ENCODE measurements at regions not wholly inside any gene's neighbourhood (a gene's known extent, or its start where the extent isn't known, plus 50 kb on each side); places are given as distances from the start of the nearest gene placed in this dataset.
"Not testable (repeated sequence)": the region's sequence is repeated elsewhere in the genome, so short reads cannot be mapped to it uniquely, and the experiment has no call there.

DNA sequence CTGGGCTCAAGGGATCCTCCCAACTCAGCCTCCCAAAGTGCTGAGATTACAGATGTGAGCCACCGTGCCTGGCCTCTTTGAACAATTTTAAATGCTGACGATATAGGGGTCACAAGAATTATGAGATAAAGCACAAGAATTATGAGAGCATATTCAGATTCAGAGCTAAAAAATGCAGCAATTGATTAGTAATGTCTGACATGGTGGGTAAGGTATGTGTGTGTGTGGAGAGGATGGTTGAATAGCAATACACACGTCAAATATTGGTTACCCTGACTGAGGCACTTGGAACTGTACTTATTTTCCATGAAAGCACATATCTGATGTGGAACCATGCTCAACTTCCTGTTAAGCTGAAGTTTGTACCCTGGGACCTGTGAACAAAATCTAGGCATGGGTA lies 115.6 kb downstream of the EOMES start:
- Histone ChIP-seq H3K9ac (ENCODE audit: low read length) (no peak overlapping the region), H3K4me1 (ENCODE audit: control insufficient read depth, insufficient read depth, low read length) (peaks cover 14% of the 10 kb centered on the region), H3K36me3 (ENCODE audit: control insufficient read depth, insufficient read depth, low read length) (no peaks in the 10 kb centered on the region), H3K27me3 (ENCODE audit: control insufficient read depth, insufficient read depth, low read length) (no peaks in the 10 kb centered on the region), H3K4me3 (ENCODE audit: low read length) (no peak overlapping the region), H3K9me3 (ENCODE audit: control insufficient read depth, low read length) (peaks cover 2% of the 10 kb centered on the region)

DNA sequence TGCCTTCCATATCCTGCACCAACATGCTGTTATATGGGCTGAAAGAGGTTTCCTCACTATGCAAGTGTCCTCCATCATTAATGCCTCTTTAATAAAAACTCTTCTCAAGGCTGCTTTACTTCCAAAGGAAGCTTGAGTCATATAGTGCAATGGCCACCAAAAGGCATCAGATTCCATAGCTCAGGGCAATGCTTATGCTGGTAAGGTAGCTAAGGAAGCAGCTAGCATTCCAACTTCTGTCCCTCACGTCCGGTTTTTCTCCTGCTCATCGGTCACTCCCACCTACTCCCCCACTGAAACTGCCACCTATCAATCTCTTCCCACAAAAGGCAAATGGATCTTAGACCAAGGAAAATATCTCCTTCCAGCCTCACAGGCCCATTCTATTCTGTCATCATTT lies 117.1 kb upstream of the SLC4A7 start:
- H3K36me3 ChIP-seq (ENCODE audit: control insufficient read depth, insufficient read depth, low read length); H3K9ac ChIP-seq (ENCODE audit: low read length); H3K9me3 ChIP-seq (ENCODE audit: control insufficient read depth, low read length); H3K4me1 ChIP-seq (ENCODE audit: control insufficient read depth, insufficient read depth, low read length); H3K4me3 ChIP-seq (ENCODE audit: low read length); H3K27me3 ChIP-seq (ENCODE audit: control insufficient read depth, insufficient read depth, low read length): not testable (repeated sequence)

GRCh38 chr3:27599741-27600140 lies 115.6 kb upstream of the SLC4A7 start:
- H3K36me3 ChIP-seq (ENCODE audit: control insufficient read depth, insufficient read depth, low read length); H3K4me3 ChIP-seq (ENCODE audit: low read length); H3K4me1 ChIP-seq (ENCODE audit: control insufficient read depth, insufficient read depth, low read length); H3K27me3 ChIP-seq (ENCODE audit: control insufficient read depth, insufficient read depth, low read length); H3K9me3 ChIP-seq (ENCODE audit: control insufficient read depth, low read length); H3K9ac ChIP-seq (ENCODE audit: low read length): not testable (repeated sequence)

- H3K4me1 ChIP-seq (ENCODE audit: control insufficient read depth, insufficient read depth, low read length), result peaks cover under 1% of the 10 kb centered on the region
- peaks cover 4% of the 10 kb centered on the region for H3K9me3 ChIP-seq (ENCODE audit: control insufficient read depth, low read length)
- no peak overlapping the region for H3K9ac ChIP-seq (ENCODE audit: low read length)
- no peaks in the 10 kb centered on the region for H3K27me3 ChIP-seq (ENCODE audit: control insufficient read depth, insufficient read depth, low read length)
- no peak overlapping the region for H3K4me3 ChIP-seq (ENCODE audit: low read length)
- H3K36me3 ChIP-seq (ENCODE audit: control insufficient read depth, insufficient read depth, low read length), result no peaks in the 10 kb centered on the region
Observed at GRCh38 chr3:27596921-27597320, 112.7 kb upstream of the SLC4A7 start.

- Histone ChIP-seq H3K36me3 (ENCODE audit: control insufficient read depth, insufficient read depth, low read length) (no peaks in the 10 kb centered on the region), H3K27me3 (ENCODE audit: control insufficient read depth, insufficient read depth, low read length) (no peaks in the 10 kb centered on the region), H3K9ac (ENCODE audit: low read length) (no peak overlapping the region), H3K4me1 (ENCODE audit: control insufficient read depth, insufficient read depth, low read length) (peaks cover 6% of the 10 kb centered on the region), H3K4me3 (ENCODE audit: low read length) (no peak overlapping the region), H3K9me3 (ENCODE audit: control insufficient read depth, low read length) (peaks cover under 1% of the 10 kb centered on the region)
Observed at GRCh38 chr3:27596334-27596841, 112.2 kb upstream of the SLC4A7 start.

DNA sequence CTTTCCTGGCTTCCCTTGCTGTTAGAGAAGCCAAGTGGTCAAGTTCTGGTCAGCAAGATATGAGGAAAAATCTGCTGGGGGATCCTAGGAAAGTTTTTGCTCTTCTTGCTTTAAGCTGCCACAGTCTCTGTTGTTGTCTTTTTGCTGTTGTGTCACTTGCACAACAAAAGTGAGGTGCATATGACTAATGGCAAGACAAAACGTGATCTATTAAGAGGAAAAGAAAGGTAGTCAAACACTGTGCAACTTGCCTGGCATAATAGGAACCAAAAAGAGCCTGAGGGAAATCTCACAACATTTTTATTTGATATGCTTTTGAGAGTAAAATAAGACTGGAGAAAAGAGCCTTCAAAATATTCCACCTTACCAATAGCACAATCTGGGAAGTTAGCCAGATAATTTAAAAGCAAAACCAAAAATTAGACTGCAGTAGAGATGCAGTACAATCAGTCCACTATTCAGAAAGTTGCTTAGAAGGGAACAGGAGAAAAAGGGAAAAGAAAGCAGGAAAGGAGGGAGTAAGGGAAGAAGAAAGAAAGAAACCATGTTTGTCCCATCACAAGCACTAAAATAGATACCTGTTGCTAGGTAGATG lies 110.0 kb upstream of the SLC4A7 start:
- Histone ChIP-seq H3K9ac (ENCODE audit: low read length) (no peak overlapping the region), H3K4me1 (ENCODE audit: control insufficient read depth, insufficient read depth, low read length) (peaks cover 23% of the 10 kb centered on the region), H3K4me3 (ENCODE audit: low read length) (no peak overlapping the region), H3K9me3 (ENCODE audit: control insufficient read depth, low read length) (no peaks in the 10 kb centered on the region), H3K36me3 (ENCODE audit: control insufficient read depth, insufficient read depth, low read length) (no peaks in the 10 kb centered on the region), H3K27me3 (ENCODE audit: control insufficient read depth, insufficient read depth, low read length) (no peaks in the 10 kb centered on the region)

GRCh38 chr3:27593173-27593572 lies 109.0 kb upstream of the SLC4A7 start:
- no peak overlapping the region for H3K4me3 ChIP-seq (ENCODE audit: low read length)

DNA sequence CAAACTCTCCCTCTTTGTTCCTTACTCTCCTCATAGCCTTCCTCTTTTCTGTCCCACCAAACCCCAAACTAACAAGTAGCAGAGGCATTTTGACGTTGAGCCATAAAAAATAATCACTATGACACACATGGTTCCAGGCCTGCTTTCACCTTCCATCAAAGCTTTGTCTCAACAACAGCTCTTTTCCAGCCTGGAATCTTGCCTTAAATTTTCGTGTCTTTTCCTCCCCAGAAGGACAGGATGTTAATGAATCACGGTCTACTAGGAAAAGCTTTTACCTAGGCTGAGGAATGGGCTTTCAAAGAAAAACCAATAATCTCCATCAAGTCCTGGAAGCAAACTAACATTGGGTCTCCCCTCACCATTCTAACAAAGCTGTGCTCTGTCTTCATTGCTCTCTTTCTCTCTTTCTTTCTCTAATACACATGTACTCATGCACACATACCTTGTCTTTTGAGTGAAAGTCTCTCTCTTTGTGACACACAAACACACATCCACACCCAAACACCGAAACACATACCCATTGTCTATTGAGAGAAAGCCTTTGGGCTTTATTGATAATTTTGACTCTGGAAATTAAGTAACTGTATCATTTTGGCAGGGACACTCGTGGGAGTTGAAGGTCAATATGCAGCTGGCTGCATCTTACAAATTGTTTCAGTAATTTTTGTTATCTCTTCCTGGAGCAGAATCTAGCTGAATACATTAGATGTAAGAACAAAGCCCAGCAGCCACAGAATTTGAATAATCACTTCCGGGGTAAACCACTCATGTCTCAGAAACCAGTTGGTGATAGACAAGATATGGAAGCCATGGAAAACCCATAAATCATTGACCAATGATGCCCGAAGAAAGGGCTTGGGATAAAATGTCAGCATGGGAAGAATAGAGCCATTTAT lies 107.4 kb upstream of the SLC4A7 start:
- Histone ChIP-seq H3K4me3 (ENCODE audit: low read length) (no peak overlapping the region), H3K9me3 (ENCODE audit: control insufficient read depth, low read length) (no peaks in the 10 kb centered on the region), H3K9ac (ENCODE audit: low read length) (no peak overlapping the region), H3K4me1 (ENCODE audit: control insufficient read depth, insufficient read depth, low read length) (peaks cover 23% of the 10 kb centered on the region), H3K36me3 (ENCODE audit: control insufficient read depth, insufficient read depth, low read length) (no peaks in the 10 kb centered on the region), H3K27me3 (ENCODE audit: control insufficient read depth, insufficient read depth, low read length) (no peaks in the 10 kb centered on the region)

More at GRCh38 chr3:27593173-27593572, 109.0 kb upstream of the SLC4A7 start:
- H3K36me3 ChIP-seq (ENCODE audit: control insufficient read depth, insufficient read depth, low read length), result no peaks in the 10 kb centered on the region
- no peak overlapping the region for H3K9ac ChIP-seq (ENCODE audit: low read length)
- H3K9me3 ChIP-seq (ENCODE audit: control insufficient read depth, low read length), result no peaks in the 10 kb centered on the region
- no peaks in the 10 kb centered on the region for H3K27me3 ChIP-seq (ENCODE audit: control insufficient read depth, insufficient read depth, low read length)
- peaks cover 23% of the 10 kb centered on the region for H3K4me1 ChIP-seq (ENCODE audit: control insufficient read depth, insufficient read depth, low read length)

DNA sequence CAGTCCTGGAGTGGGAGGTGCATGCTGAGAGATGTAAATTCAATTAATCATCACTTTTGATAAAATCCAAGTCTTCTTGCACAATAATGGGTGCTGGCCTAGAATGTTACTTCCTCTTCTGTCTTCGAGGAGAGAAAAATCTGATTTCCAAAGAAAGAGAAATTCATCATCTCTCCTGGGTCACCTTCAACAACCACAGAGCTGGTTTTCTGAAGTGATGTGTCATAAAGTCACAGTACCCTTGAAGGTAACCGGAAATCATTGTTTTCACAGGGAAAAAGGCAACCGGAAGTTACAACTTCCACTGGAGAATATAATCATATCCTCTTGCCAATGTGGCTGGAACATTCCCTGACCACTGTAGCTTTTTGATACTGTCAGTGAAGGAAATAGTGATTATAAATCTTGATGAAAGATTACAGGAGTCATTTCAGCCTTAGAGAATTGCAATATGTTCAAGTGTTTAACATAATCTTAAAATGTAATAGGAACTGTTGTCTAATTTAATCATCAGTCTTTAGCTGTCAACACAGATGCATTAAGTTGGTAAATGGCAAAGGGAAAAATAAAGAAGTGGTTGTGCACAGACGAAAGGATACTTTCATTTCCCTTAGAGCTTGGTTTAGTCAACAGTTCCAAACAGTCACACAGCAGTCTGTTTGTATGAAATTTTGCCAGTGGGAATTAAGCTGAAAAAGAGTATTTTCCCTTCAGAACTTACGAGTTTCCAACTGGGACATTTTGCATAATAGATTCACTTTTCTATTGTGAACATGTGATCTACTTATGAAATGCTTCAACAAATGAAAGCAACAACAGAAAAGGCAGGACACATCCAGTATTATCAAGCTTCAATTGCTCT lies 106.5 kb upstream of the SLC4A7 start:
- Histone ChIP-seq H3K27me3 (ENCODE audit: control insufficient read depth, insufficient read depth, low read length) (no peaks in the 10 kb centered on the region), H3K9me3 (ENCODE audit: control insufficient read depth, low read length) (no peaks in the 10 kb centered on the region), H3K36me3 (ENCODE audit: control insufficient read depth, insufficient read depth, low read length) (no peaks in the 10 kb centered on the region), H3K4me1 (ENCODE audit: control insufficient read depth, insufficient read depth, low read length) (peaks cover 24% of the 10 kb centered on the region), H3K4me3 (ENCODE audit: low read length) (no peak overlapping the region), H3K9ac (ENCODE audit: low read length) (no peak overlapping the region)

- peaks cover 26% of the 10 kb centered on the region for H3K4me1 ChIP-seq (ENCODE audit: control insufficient read depth, insufficient read depth, low read length)
- H3K36me3 ChIP-seq (ENCODE audit: control insufficient read depth, insufficient read depth, low read length), result no peaks in the 10 kb centered on the region
- no peaks in the 10 kb centered on the region for H3K9me3 ChIP-seq (ENCODE audit: control insufficient read depth, low read length)
- H3K27me3 ChIP-seq (ENCODE audit: control insufficient read depth, insufficient read depth, low read length), result no peaks in the 10 kb centered on the region
- no peak overlapping the region for H3K9ac ChIP-seq (ENCODE audit: low read length)
- H3K4me3 ChIP-seq (ENCODE audit: low read length), result no peak overlapping the region
Observed at GRCh38 chr3:27589795-27590194, 105.6 kb upstream of the SLC4A7 start.

GRCh38 chr3:27585429-27585828 lies 101.2 kb upstream of the SLC4A7 start:
- H3K27me3 ChIP-seq (ENCODE audit: control insufficient read depth, insufficient read depth, low read length), result no peaks in the 10 kb centered on the region
- H3K36me3 ChIP-seq (ENCODE audit: control insufficient read depth, insufficient read depth, low read length), result no peaks in the 10 kb centered on the region
- H3K9ac ChIP-seq (ENCODE audit: low read length), result no peak overlapping the region
- H3K4me1 ChIP-seq (ENCODE audit: control insufficient read depth, insufficient read depth, low read length), result peaks cover 11% of the 10 kb centered on the region
- H3K4me3 ChIP-seq (ENCODE audit: low read length), result no peak overlapping the region
- no peaks in the 10 kb centered on the region for H3K9me3 ChIP-seq (ENCODE audit: control insufficient read depth, low read length)

DNA sequence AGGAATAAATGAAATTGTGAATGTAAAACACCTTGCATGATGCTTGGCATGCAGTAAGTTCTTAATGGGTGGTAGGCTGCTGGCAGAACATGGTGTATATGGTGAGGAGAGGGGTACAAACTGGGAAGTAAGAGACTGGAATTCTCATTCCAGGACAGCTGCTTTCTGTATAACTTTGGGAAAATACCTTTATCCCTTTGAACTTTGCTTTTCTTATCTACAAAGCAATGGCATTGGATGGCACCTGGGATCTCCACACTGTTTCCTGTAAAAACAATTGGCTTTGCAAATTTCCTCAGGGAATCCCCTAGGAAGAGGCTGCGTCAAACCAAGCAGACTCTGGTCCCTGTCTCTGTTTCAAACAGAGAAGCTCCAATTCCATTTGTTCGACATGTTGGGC lies 100.7 kb upstream of the SLC4A7 start:
- H3K4me1 ChIP-seq (ENCODE audit: control insufficient read depth, insufficient read depth, low read length), result peaks cover 5% of the 10 kb centered on the region
- no peaks in the 10 kb centered on the region for H3K36me3 ChIP-seq (ENCODE audit: control insufficient read depth, insufficient read depth, low read length)
- H3K27me3 ChIP-seq (ENCODE audit: control insufficient read depth, insufficient read depth, low read length), result no peaks in the 10 kb centered on the region
- H3K4me3 ChIP-seq (ENCODE audit: low read length), result no peak overlapping the region
- no peaks in the 10 kb centered on the region for H3K9me3 ChIP-seq (ENCODE audit: control insufficient read depth, low read length)
- H3K9ac ChIP-seq (ENCODE audit: low read length), result no peak overlapping the region

Measured in mucosa of stomach (tissue), 1 donor.